Osteoblast (primary cell): ENCODE measurements at regions not wholly inside any gene's neighbourhood (a gene's known extent, or its start where the extent isn't known, plus 50 kb on each side); places are given as distances from the start of the nearest gene placed in this dataset.
"Not testable (repeated sequence)": the region's sequence is repeated elsewhere in the genome, so short reads cannot be mapped to it uniquely, and the experiment has no call there.

Source experiments
- DNase-seq: peaks from one replicate; pipeline ENCODE4 v3.0.0; 2011; ENCODE audit warnings: low spot score, mixed read lengths; ENCODE audit not compliant: insufficient read length; ENCODE audit errors: missing footprints
- H2AFZ ChIP-seq: 2 replicates; pipeline ENCODE4 v1.6.0; 2011; ENCODE audit warnings: mild to moderate bottlenecking, low read length
- H3K27ac ChIP-seq: 2 replicates; pipeline ENCODE4 v1.5.1; 2011; ENCODE audit warnings: mild to moderate bottlenecking, low read depth, low read length, moderate library complexity
- H3K27me3 ChIP-seq: 2 replicates; pipeline ENCODE4 v1.6.0; 2012; ENCODE audit warnings: mild to moderate bottlenecking, control low read depth, inconsistent platforms, low read length, moderate library complexity; ENCODE audit not compliant: insufficient read depth
- H3K36me3 ChIP-seq: 2 replicates; pipeline ENCODE4 v1.5.1; 2011; ENCODE audit warnings: mild to moderate bottlenecking, low read length, control low read depth, moderate library complexity; ENCODE audit not compliant: insufficient read depth
- H3K4me1 ChIP-seq: 2 replicates; pipeline ENCODE4 v1.5.1; 2011; ENCODE audit warnings: mild to moderate bottlenecking, low read length, control low read depth, moderate library complexity; ENCODE audit not compliant: insufficient read depth
- H3K4me2 ChIP-seq: 2 replicates; pipeline ENCODE4 v1.6.0; 2011; ENCODE audit warnings: mild to moderate bottlenecking, low read length; ENCODE audit not compliant: insufficient read depth
- H3K4me3 ChIP-seq: fragments of 200-600 bp; sonication (generic); 3 replicates; pipeline ENCODE4 v1.5.1; 2012; ENCODE audit warnings: mild to moderate bottlenecking, low read length, inconsistent platforms; ENCODE audit not compliant: insufficient read depth
- H3K79me2 ChIP-seq: 2 replicates; pipeline ENCODE4 v1.6.0; 2012; ENCODE audit warnings: mild to moderate bottlenecking, low read length, control low read depth, inconsistent platforms; ENCODE audit not compliant: insufficient read depth
- H3K9me3 ChIP-seq: 2 replicates; pipeline ENCODE4 v1.5.1; 2011; ENCODE audit warnings: low read depth, low read length, control low read depth
- H4K20me1 ChIP-seq: 2 replicates; pipeline ENCODE4 v1.6.0; 2012; ENCODE audit warnings: mild to moderate bottlenecking, low read length, control low read depth; ENCODE audit not compliant: insufficient read depth
- TF ChIP-seq, protein P1 (sequence below): IDR thresholded peaks from 2 replicates; pipeline ENCODE4 v1.5.1; 2011; ENCODE audit warnings: mild to moderate bottlenecking, low read depth, low read length, moderate library complexity; ENCODE audit errors: extremely low read depth

DNA sequence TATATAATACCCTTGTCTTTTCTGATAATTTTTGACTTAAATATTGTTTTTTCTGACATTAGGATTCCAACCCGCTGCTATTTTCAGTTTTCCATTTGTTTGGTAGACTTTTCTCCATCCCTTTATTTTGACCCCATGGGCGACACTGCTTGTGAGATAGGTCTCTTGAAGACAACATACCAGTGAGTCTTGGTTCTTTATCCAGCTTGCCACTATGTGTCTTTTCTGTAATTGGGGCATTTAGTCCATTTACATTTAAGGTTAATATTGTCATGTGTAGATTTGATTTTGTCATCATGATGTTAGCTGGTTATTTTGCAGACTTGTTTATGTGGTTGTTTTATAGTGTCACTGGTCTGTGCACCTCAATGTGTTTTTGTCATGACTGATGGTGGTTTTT lies 67.7 kb upstream of the IRAK1BP1 start:
- no peak for DNase-seq
- Histone ChIP-seq H3K79me2 (no peaks in the 10 kb centered on the region), H3K27me3 (no peaks in the 10 kb centered on the region), H2AFZ (no peak overlapping the region), H3K4me3 (no peak overlapping the region), H3K4me1 (no peaks in the 10 kb centered on the region), H3K27ac (no peak overlapping the region), H4K20me1 (no peaks in the 10 kb centered on the region), H3K9me3 (no peaks in the 10 kb centered on the region), H3K4me2 (no peak overlapping the region), H3K36me3 (no peaks in the 10 kb centered on the region)
- TF ChIP-seq, protein P1, sequence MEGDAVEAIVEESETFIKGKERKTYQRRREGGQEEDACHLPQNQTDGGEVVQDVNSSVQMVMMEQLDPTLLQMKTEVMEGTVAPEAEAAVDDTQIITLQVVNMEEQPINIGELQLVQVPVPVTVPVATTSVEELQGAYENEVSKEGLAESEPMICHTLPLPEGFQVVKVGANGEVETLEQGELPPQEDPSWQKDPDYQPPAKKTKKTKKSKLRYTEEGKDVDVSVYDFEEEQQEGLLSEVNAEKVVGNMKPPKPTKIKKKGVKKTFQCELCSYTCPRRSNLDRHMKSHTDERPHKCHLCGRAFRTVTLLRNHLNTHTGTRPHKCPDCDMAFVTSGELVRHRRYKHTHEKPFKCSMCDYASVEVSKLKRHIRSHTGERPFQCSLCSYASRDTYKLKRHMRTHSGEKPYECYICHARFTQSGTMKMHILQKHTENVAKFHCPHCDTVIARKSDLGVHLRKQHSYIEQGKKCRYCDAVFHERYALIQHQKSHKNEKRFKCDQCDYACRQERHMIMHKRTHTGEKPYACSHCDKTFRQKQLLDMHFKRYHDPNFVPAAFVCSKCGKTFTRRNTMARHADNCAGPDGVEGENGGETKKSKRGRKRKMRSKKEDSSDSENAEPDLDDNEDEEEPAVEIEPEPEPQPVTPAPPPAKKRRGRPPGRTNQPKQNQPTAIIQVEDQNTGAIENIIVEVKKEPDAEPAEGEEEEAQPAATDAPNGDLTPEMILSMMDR: no peak

DNA sequence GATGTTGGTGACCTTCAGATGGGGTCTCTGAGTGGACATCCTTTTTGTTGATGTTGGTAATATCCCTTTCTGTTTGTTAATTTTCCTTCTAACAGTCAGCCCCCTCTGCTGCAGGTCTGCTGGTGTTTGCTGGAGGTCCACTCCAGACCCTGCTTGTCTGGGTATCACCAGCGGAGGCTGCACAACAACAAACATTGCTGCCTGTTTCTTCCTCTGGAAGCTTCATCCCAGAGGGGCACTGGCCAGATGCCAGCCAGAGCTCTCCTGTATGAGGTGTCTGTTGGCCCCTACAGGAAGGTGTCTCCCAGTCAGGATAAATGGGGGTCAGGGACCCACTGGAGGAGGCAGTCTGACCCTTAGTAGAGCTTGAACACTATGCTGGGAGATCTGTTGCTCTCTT lies 60.6 kb upstream of the IRAK1BP1 start:
- H4K20me1 ChIP-seq, H3K27me3 ChIP-seq, H3K9me3 ChIP-seq, H3K27ac ChIP-seq, H3K4me2 ChIP-seq, H3K36me3 ChIP-seq, DNase-seq, H3K4me3 ChIP-seq, H2AFZ ChIP-seq, H3K79me2 ChIP-seq: not testable (repeated sequence)
- peaks cover 13% of the 10 kb centered on the region for H3K4me1 ChIP-seq

DNA sequence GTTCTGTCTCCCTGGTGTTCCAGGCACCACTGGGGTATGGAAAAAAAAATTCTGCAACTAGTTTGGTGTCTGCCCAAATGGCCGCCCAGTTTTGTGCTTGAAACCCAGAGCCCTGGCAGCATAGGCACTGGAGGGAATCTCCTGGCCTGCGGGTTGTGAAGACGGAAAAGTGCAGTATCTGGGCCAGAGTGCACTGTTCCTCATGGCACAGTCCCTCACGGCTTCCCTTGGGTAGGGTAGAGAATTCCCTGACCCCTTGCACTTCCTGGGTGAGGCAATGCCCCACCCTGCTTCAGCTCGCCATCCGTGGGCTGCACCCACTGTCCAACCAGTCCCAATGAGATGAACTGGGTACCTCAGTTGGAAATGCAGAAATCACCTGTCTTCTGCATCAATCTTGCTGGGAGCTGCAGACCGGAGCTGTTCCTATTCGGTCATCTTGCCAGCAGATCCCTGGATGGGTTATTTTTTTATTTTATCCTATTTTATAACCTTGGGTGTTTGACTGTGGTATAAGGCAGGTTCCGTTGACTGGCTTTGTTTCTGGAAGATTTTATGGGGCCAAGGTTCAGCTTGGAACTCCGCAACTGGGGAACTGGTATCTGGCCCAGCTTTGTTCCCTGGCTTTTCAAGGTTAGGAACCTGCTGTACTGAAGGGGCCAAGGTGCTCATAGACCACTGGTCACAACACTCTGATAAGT lies 59.5 kb upstream of the IRAK1BP1 start:
- H3K27me3 ChIP-seq, H3K4me2 ChIP-seq, H3K9me3 ChIP-seq, H3K27ac ChIP-seq, H3K79me2 ChIP-seq, H2AFZ ChIP-seq, DNase-seq, H3K36me3 ChIP-seq, H3K4me3 ChIP-seq, H4K20me1 ChIP-seq: not testable (repeated sequence)
- H3K4me1 ChIP-seq: peaks cover 13% of the 10 kb centered on the region

DNA sequence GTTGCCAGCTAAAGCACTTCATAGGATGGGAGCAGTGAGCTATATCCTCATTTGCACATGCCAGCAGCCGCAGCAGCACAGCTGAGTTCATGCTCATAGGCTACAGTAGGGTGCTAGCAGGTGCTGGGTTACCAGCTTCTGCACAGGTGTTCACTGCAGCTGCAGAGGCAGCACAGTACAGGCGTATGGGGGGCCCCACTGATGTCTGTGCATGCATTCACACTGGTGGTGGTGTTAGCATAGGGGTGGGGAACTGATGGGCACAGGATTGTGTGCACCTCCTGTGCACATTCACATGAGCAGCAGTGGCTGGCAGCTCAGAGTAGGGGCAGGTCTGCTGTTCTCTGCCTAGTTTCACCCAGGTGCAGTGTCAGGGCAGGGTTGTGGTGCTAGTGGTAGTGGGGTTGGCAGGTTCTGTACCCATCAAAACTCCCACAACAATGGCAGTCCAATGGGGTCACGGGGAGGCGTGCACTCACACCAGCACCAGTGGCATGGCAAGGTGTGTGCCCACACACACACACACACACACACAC lies 58.9 kb upstream of the IRAK1BP1 start:
- Histone ChIP-seq H4K20me1 (no peaks in the 10 kb centered on the region), H3K79me2 (no peaks in the 10 kb centered on the region), H3K4me3 (no peak overlapping the region), H2AFZ (no peak overlapping the region), H3K4me2 (no peak overlapping the region), H3K9me3 (no peaks in the 10 kb centered on the region), H3K27ac (no peak overlapping the region), H3K27me3 (no peaks in the 10 kb centered on the region), H3K36me3 (no peaks in the 10 kb centered on the region), H3K4me1 (peaks cover 13% of the 10 kb centered on the region)
- DNase-seq: no peak
- TF ChIP-seq, protein P1: no peak

DNA sequence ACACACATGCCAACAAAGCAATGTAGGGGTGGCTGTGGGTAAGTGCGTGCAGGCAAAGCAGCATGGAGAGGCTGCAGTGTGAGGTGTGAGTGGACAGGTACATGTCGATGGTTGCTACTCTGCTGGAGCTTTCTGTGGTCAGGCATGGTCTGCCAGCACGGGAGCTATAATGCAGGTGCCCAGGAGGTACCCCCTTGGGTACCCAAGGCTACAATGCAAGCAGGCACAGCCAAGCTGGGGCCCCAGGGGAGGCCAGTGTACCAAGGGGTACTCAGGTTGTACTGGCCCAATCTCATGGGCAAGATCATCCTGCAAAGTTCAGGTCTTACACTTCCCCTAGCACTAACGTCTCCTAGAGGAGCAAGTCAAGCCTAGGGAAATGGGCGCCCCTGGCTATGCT lies 58.4 kb upstream of the IRAK1BP1 start:
- peak; percentile 35 for DNase-seq
- peaks cover 13% of the 10 kb centered on the region for H3K4me1 ChIP-seq
- no peak overlapping the region for H2AFZ ChIP-seq
- H3K4me2 ChIP-seq: no peak overlapping the region
- H3K27me3 ChIP-seq: no peaks in the 10 kb centered on the region
- no peak overlapping the region for H3K4me3 ChIP-seq
- H3K27ac ChIP-seq: no peak overlapping the region
- no peaks in the 10 kb centered on the region for H3K79me2 ChIP-seq
- no peaks in the 10 kb centered on the region for H4K20me1 ChIP-seq
- TF ChIP-seq, protein P1: no peak
- H3K36me3 ChIP-seq: no peaks in the 10 kb centered on the region
- no peaks in the 10 kb centered on the region for H3K9me3 ChIP-seq
